Rectal smooth muscle tissue (tissue), 1 donor: ENCODE measurements at regions not wholly inside any gene's neighbourhood (a gene's known extent, or its start where the extent isn't known, plus 50 kb on each side); places are given as distances from the start of the nearest gene placed in this dataset.
"Not testable (repeated sequence)": the region's sequence is repeated elsewhere in the genome, so short reads cannot be mapped to it uniquely, and the experiment has no call there.

Experiments
- H3K27ac ChIP-seq: one replicate; pipeline ENCODE4 v1.7.0; 2013; ENCODE audit warnings: low read depth, low read length, inconsistent platforms
- H3K27me3 ChIP-seq: one replicate; pipeline ENCODE4 v1.7.0; 2013; ENCODE audit warnings: low read length; ENCODE audit not compliant: control insufficient read depth, insufficient read depth
- H3K36me3 ChIP-seq: one replicate; pipeline ENCODE4 v1.7.0; 2013; ENCODE audit warnings: low read length; ENCODE audit not compliant: control insufficient read depth, insufficient read depth
- H3K4me1 ChIP-seq: one replicate; pipeline ENCODE4 v1.7.0; 2013; ENCODE audit warnings: low read length; ENCODE audit not compliant: control insufficient read depth, insufficient read depth
- H3K4me3 ChIP-seq: one replicate; pipeline ENCODE4 v1.7.0; 2013; ENCODE audit warnings: low read length
- H3K9ac ChIP-seq: one replicate; pipeline ENCODE4 v1.7.0; 2013; ENCODE audit warnings: low read length

GRCh38 chrX:33892670-33893069 is 239.4 kb downstream of the FAM47A start:
- Histone ChIP-seq H3K27me3 (no peaks in the 10 kb centered on the region), H3K27ac (no peak overlapping the region), H3K4me1 (no peaks in the 10 kb centered on the region), H3K36me3 (no peaks in the 10 kb centered on the region), H3K4me3 (no peak overlapping the region), H3K9ac (no peak overlapping the region)

GRCh38 chrX:33855251-33855650 is 276.9 kb downstream of the FAM47A start:
- Histone ChIP-seq H3K4me3 (no peak overlapping the region), H3K4me1 (no peaks in the 10 kb centered on the region), H3K27me3 (no peaks in the 10 kb centered on the region), H3K27ac (no peak overlapping the region), H3K9ac (no peak overlapping the region), H3K36me3 (no peaks in the 10 kb centered on the region)

DNA sequence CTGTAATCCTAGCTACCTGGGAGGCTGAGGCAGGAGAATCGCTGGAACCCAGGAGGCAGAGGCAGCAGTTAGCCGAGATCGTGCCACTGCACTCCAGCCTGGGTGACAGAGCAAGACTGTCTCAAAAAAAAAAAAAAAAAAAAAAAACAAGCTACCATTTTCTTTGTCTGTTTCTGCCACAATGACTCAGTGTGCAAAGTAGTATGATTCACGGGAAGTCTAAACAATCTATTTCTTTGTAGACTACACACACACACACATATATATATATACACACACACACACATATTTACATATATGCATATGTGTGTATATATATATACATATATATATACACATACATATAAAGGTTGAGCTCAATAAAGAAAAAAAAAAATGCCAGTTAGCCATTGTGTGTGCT is 280.0 kb downstream of the FAM47A start:
- H3K4me1 ChIP-seq, H3K27ac ChIP-seq, H3K4me3 ChIP-seq, H3K36me3 ChIP-seq, H3K9ac ChIP-seq, H3K27me3 ChIP-seq: not testable (repeated sequence)

- H3K27ac ChIP-seq, result no peak overlapping the region
- H3K36me3 ChIP-seq, result no peaks in the 10 kb centered on the region
- no peak overlapping the region for H3K9ac ChIP-seq
- no peak overlapping the region for H3K4me3 ChIP-seq
- no peaks in the 10 kb centered on the region for H3K27me3 ChIP-seq
- no peaks in the 10 kb centered on the region for H3K4me1 ChIP-seq
Observed at GRCh38 chrX:33840176-33840575, 291.9 kb downstream of the FAM47A start.

DNA sequence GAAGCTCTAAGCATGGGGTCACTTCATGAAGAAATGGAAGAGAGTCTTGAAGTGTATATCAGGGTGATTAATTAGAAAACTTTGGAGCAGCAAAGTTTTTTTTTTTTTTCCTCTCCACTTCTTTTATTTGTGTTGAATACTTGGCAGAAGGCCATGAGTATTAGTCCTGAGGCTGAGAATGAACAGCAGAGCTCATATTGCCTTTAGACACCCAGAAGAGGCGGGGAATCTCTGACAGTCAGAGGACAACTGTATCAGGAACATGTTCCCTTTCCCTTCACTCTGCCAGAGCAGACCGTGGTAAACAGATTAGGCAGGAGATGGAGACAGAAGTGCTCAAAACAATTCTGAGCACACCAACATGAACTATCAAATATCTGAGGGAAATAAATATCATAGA is 300.9 kb downstream of the FAM47A start:
- H3K4me3 ChIP-seq, result no peak overlapping the region
- no peak overlapping the region for H3K27ac ChIP-seq

GRCh38 chrX:33817266-33817665 is 314.8 kb downstream of the FAM47A start:
- Histone ChIP-seq H3K36me3 (no peaks in the 10 kb centered on the region), H3K4me3 (no peak overlapping the region), H3K9ac (no peak overlapping the region), H3K27me3 (no peaks in the 10 kb centered on the region), H3K27ac (no peak overlapping the region), H3K4me1 (no peaks in the 10 kb centered on the region)

More for the DNA sequence above, 300.9 kb downstream of the FAM47A start:
- Histone ChIP-seq H3K9ac (no peak overlapping the region), H3K4me1 (no peaks in the 10 kb centered on the region), H3K36me3 (no peaks in the 10 kb centered on the region), H3K27me3 (no peaks in the 10 kb centered on the region)

DNA sequence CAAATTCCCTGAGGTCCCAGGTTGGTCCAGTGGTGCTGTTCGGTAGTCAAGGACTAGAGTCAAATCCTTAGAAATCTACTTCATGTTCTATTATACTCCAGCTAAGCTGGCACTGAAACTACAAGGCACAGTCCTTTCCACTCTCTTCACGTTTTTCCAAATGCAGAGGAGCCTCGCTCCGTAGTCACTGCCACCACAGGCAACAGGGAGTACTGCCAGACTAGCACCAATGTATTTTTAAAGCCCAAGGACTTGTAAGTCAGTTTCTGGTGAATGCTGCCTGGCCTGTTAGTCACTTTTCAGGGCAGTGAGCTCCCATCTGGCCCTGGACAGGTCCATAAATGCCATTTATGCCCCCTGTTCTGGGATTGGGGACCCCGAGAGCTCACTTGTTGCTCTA is 323.5 kb downstream of the FAM47A start:
- Histone ChIP-seq H3K4me3 (no peak overlapping the region), H3K36me3 (no peaks in the 10 kb centered on the region), H3K9ac (no peak overlapping the region), H3K4me1 (no peaks in the 10 kb centered on the region), H3K27me3 (no peaks in the 10 kb centered on the region), H3K27ac (no peak overlapping the region)

DNA sequence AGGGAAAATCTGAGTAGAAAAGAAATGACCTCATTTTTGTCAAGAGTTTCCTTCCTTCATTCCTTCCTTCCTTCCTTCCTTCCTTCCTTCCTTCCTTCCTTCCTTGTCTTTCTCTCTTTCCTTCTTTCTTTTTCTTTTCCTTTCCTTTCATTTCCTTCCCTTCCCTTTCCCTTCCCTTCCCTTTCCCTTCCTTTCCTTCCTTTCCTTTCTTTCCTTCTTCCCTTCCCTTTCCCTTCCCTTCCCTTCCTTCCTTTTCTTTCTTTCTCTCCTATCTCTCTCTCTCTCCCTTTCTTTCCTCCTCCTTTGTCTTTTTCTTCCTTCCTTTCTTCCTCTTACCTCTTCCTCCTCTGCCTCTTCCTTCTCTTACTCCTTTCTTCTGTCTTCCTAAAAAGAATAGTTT is 347.6 kb downstream of the FAM47A start:
- no peak overlapping the region for H3K27ac ChIP-seq
- H3K36me3 ChIP-seq, result no peaks in the 10 kb centered on the region
- no peak overlapping the region for H3K9ac ChIP-seq
- H3K4me1 ChIP-seq, result no peaks in the 10 kb centered on the region
- H3K4me3 ChIP-seq, result no peak overlapping the region
- H3K27me3 ChIP-seq, result no peaks in the 10 kb centered on the region

- Histone ChIP-seq H3K27me3 (no peaks in the 10 kb centered on the region), H3K27ac (no peak overlapping the region), H3K4me1 (no peaks in the 10 kb centered on the region), H3K36me3 (no peaks in the 10 kb centered on the region), H3K9ac (no peak overlapping the region), H3K4me3 (no peak overlapping the region)
Observed at GRCh38 chrX:33741807-33742206, 390.3 kb downstream of the FAM47A start.

GRCh38 chrX:33735182-33735581 is 396.9 kb downstream of the FAM47A start:
- no peak overlapping the region for H3K9ac ChIP-seq
- H3K36me3 ChIP-seq, result no peaks in the 10 kb centered on the region
- H3K4me3 ChIP-seq, result no peak overlapping the region
- H3K4me1 ChIP-seq, result no peaks in the 10 kb centered on the region
- no peaks in the 10 kb centered on the region for H3K27me3 ChIP-seq
- H3K27ac ChIP-seq, result no peak overlapping the region

DNA sequence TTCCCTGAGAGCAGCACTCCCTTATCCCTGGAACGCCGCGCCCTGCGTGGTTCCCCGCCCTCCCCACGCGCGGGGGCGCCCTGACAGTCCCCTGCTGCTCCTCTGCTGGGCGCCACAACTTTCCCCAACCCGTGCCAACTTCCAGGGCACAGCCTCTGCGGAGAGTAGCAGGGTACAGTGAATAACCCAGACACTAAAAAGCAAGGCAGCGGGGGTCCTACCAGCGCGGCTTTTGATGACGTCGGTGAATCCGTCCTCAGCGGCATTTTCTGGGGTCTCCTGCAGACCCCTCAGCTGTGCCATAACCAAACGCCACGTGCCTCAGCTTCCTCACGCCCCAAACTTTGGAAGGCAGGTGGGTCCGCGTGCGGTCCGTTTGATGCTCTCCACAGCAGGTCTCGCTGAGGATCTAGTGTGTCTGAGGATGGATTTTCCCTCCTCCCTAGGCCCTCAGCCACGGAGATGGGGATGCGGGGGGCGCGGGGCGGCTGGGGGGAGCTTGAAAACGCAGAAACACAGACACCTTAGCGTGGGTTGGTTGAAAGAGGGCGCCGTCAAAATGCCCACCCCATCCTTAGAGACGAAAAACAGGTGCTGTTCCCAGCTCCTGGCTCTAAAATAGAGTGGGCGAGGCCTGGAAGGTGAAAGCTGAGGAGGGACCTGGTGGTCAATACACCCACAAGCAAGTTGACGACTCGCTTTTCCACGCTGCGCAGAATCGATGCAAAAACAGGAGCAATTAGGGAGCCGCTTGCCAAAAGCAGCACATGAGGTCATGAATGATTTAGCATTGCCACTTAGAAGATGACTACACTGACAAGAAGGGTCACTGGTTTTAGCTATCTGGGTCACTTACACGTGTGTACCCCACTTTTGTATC is 405.6 kb downstream of the FAM47A start:
- peak overlapping the region; percentile 55 for H3K4me3 ChIP-seq
- H3K4me1 ChIP-seq, result no peaks in the 10 kb centered on the region
- peak overlapping the region; percentile 24 for H3K27ac ChIP-seq
- H3K36me3 ChIP-seq, result no peaks in the 10 kb centered on the region
- no peaks in the 10 kb centered on the region for H3K27me3 ChIP-seq
- no peak overlapping the region for H3K9ac ChIP-seq

DNA sequence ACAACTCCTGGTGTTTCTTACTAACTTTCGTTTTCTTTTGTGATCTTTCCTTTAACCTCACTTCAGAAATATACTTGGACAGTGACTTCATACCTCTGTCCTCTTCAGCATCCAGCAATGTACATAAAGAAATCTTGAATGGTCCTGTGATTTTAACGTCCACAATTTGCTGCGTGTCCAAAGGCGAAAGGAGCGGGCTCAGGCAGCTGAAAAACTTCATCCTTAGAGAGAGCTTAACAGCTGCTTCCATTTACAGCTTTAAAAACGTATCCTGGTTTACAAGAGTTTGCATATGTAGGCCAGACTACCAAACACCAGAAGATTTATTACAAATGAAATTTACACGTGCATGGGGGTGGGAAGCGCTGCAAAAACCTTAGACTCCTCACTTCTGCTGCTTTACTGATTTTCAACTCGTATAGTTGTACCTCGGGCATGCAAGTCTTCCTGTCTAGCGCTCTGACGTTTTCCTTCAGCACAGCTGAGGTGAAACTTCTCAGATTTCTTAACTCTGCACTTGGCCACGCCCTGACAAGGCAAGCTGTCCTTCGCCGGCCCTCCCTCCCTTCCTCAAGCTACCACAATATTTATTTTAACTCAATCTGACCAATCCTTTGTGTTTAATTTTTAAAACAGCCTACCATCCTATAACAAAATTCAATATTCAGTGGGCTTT is 406.4 kb downstream of the FAM47A start:
- Histone ChIP-seq H3K9ac (no peak overlapping the region), H3K36me3 (no peaks in the 10 kb centered on the region), H3K4me1 (no peaks in the 10 kb centered on the region), H3K27ac (peak overlapping the region; percentile 1), H3K4me3 (peak overlapping the region; percentile 55), H3K27me3 (no peaks in the 10 kb centered on the region)

DNA sequence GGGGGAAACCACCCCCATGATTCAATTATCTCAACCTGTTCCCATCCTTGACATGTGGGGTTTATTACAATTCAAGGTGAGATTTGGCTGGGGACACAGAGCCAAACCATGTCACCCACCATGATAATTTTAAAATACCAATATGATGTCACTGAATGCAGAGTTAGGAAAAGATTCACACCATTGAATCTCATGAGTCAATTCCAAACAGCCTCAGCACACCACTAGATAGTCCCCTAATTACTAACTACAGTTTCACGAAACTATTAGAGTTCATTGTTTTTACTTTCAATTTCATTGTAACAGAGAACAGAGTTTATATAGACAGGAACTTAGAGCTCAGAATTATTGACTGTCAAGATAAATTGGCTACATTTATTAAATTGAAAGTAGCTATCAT is 410.2 kb downstream of the FAM47A start:
- H3K27me3 ChIP-seq, result no peaks in the 10 kb centered on the region
- H3K36me3 ChIP-seq, result no peaks in the 10 kb centered on the region
- H3K4me1 ChIP-seq, result no peaks in the 10 kb centered on the region
- no peak overlapping the region for H3K9ac ChIP-seq
- H3K27ac ChIP-seq, result no peak overlapping the region
- no peak overlapping the region for H3K4me3 ChIP-seq
